ENCODE measurements at regions not wholly inside any gene's neighbourhood (a gene's known extent, or its start where the extent isn't known, plus 50 kb on each side); places are given as distances from the start of the nearest gene placed in this dataset.
A peak's percentile ranks its signal among the peaks of the same experiment; 100 is the strongest.

- no peak for DNase-seq (ENCODE audit: low spot score in 2 of 2)
- no peaks in the 10 kb centered on the region for H3K27me3 ChIP-seq (ENCODE audit: low read depth)
- H3K36me3 ChIP-seq (replicated peaks), result no peaks in the 10 kb centered on the region
- in situ Hi-C loops (cut with MboI; ENCODE audit: low sequenced_read_pairs), result no loop called here
- H3K4me3 ChIP-seq, result no peak overlapping the region
- no peaks in the 10 kb centered on the region for H3K9me3 ChIP-seq
- H3K4me1 ChIP-seq, result no peaks in the 10 kb centered on the region
These were observed 179.7 kb downstream of the ACKR3 start for GRCh38 chr2:236749346-236749745.

- Histone ChIP-seq H3K4me1 (no peaks in the 10 kb centered on the region), H3K27me3 (ENCODE audit: low read depth) (no peaks in the 10 kb centered on the region)
- in situ Hi-C loops (cut with MboI; ENCODE audit: low sequenced_read_pairs), result no loop called here
These were observed 182.5 kb downstream of the ACKR3 start for GRCh38 chr2:236752096-236752495.

GRCh38 chr2:236753606-236754270, 184.1 kb downstream of the ACKR3 start:
- H3K4me1 ChIP-seq, result no peaks in the 10 kb centered on the region

More at GRCh38 chr2:236752096-236752495, 182.5 kb downstream of the ACKR3 start:
- Histone ChIP-seq H3K4me3 (no peak overlapping the region), H3K36me3 (replicated peaks) (no peaks in the 10 kb centered on the region), H3K9me3 (no peaks in the 10 kb centered on the region)
- no peak for DNase-seq (ENCODE audit: low spot score in 2 of 2)

GRCh38 chr2:236754271-236754944, 184.8 kb downstream of the ACKR3 start:
- Histone ChIP-seq H3K4me3 (no peak overlapping the region), H3K4me1 (no peaks in the 10 kb centered on the region), H3K9me3 (no peaks in the 10 kb centered on the region), H3K27me3 (ENCODE audit: low read depth) (no peaks in the 10 kb centered on the region), H3K36me3 (replicated peaks) (no peaks in the 10 kb centered on the region)
- in situ Hi-C loops (cut with MboI; ENCODE audit: low sequenced_read_pairs), result no loop called here
- no peak for DNase-seq (ENCODE audit: low spot score in 2 of 2)

More at GRCh38 chr2:236753606-236754270, 184.1 kb downstream of the ACKR3 start:
- Histone ChIP-seq H3K4me3 (no peak overlapping the region), H3K9me3 (no peaks in the 10 kb centered on the region), H3K36me3 (replicated peaks) (no peaks in the 10 kb centered on the region), H3K27me3 (ENCODE audit: low read depth) (no peaks in the 10 kb centered on the region)
- no peak for DNase-seq (ENCODE audit: low spot score in 2 of 2)
- in situ Hi-C loops (cut with MboI; ENCODE audit: low sequenced_read_pairs), result no loop called here

- H3K27me3 ChIP-seq (ENCODE audit: low read depth), result no peaks in the 10 kb centered on the region
- in situ Hi-C loops (cut with MboI; ENCODE audit: low sequenced_read_pairs), result no loop called here
- no peak for DNase-seq (ENCODE audit: low spot score in 2 of 2)
- H3K36me3 ChIP-seq (replicated peaks), result no peaks in the 10 kb centered on the region
- H3K4me1 ChIP-seq, result no peaks in the 10 kb centered on the region
- H3K4me3 ChIP-seq, result no peak overlapping the region
- no peaks in the 10 kb centered on the region for H3K9me3 ChIP-seq
These were observed 185.7 kb downstream of the ACKR3 start for GRCh38 chr2:236755278-236755840.

GRCh38 chr2:236758406-236758805, 188.8 kb downstream of the ACKR3 start:
- H3K9me3 ChIP-seq, result no peaks in the 10 kb centered on the region
- in situ Hi-C loops (cut with MboI; ENCODE audit: low sequenced_read_pairs), result no loop called here
- no peaks in the 10 kb centered on the region for H3K36me3 ChIP-seq (replicated peaks)
- no peak overlapping the region for H3K4me3 ChIP-seq
- no peak for DNase-seq (ENCODE audit: low spot score in 2 of 2)
- no peaks in the 10 kb centered on the region for H3K4me1 ChIP-seq
- H3K27me3 ChIP-seq (ENCODE audit: low read depth), result no peaks in the 10 kb centered on the region

GRCh38 chr2:236760246-236760645, 190.6 kb downstream of the ACKR3 start:
- Histone ChIP-seq H3K4me3 (no peak overlapping the region), H3K27me3 (ENCODE audit: low read depth) (no peaks in the 10 kb centered on the region), H3K4me1 (no peaks in the 10 kb centered on the region), H3K36me3 (replicated peaks) (no peaks in the 10 kb centered on the region), H3K9me3 (no peaks in the 10 kb centered on the region)
- no peak for DNase-seq (ENCODE audit: low spot score in 2 of 2)
- in situ Hi-C loops (cut with MboI; ENCODE audit: low sequenced_read_pairs), result no loop called here

- Histone ChIP-seq H3K4me1 (peaks cover 2% of the 10 kb centered on the region), H3K4me3 (no peak overlapping the region), H3K9me3 (no peaks in the 10 kb centered on the region), H3K27me3 (ENCODE audit: low read depth) (no peaks in the 10 kb centered on the region), H3K36me3 (replicated peaks) (no peaks in the 10 kb centered on the region)
- in situ Hi-C loops (cut with MboI; ENCODE audit: low sequenced_read_pairs), result no loop called here
- DNase-seq (ENCODE audit: low spot score in 2 of 2), result no peak
These were observed 191.7 kb downstream of the ACKR3 start for GRCh38 chr2:236761358-236761757.

GRCh38 chr2:236762628-236763027, 193.0 kb downstream of the ACKR3 start:
- DNase-seq (ENCODE audit: low spot score in 2 of 2), result no peak
- in situ Hi-C loops (cut with MboI; ENCODE audit: low sequenced_read_pairs), result no loop called here
- H3K27me3 ChIP-seq (ENCODE audit: low read depth), result no peaks in the 10 kb centered on the region
- peaks cover 2% of the 10 kb centered on the region for H3K4me1 ChIP-seq
- H3K4me3 ChIP-seq, result no peak overlapping the region
- no peaks in the 10 kb centered on the region for H3K36me3 ChIP-seq (replicated peaks)
- H3K9me3 ChIP-seq, result no peaks in the 10 kb centered on the region

GRCh38 chr2:236763857-236764256, 194.2 kb downstream of the ACKR3 start:
- peaks cover 2% of the 10 kb centered on the region for H3K4me1 ChIP-seq
- H3K27me3 ChIP-seq (ENCODE audit: low read depth), result no peaks in the 10 kb centered on the region
- in situ Hi-C loops (cut with MboI; ENCODE audit: low sequenced_read_pairs), result no loop called here
- H3K4me3 ChIP-seq, result no peak overlapping the region
- no peaks in the 10 kb centered on the region for H3K9me3 ChIP-seq
- DNase-seq (ENCODE audit: low spot score in 2 of 2), result no peak
- H3K36me3 ChIP-seq (replicated peaks), result no peaks in the 10 kb centered on the region

GRCh38 chr2:236764716-236765115, 195.1 kb downstream of the ACKR3 start:
- Histone ChIP-seq H3K36me3 (replicated peaks) (no peaks in the 10 kb centered on the region), H3K4me1 (peaks cover 2% of the 10 kb centered on the region), H3K27me3 (ENCODE audit: low read depth) (no peaks in the 10 kb centered on the region), H3K4me3 (no peak overlapping the region), H3K9me3 (no peaks in the 10 kb centered on the region)
- no peak for DNase-seq (ENCODE audit: low spot score in 2 of 2)
- in situ Hi-C loops (cut with MboI; ENCODE audit: low sequenced_read_pairs), result no loop called here

- DNase-seq (ENCODE audit: low spot score in 2 of 2), result peak; percentile 56 to 67
- Histone ChIP-seq H3K27me3 (ENCODE audit: low read depth) (no peaks in the 10 kb centered on the region), H3K4me1 (peaks cover 2% of the 10 kb centered on the region), H3K9me3 (no peaks in the 10 kb centered on the region), H3K36me3 (replicated peaks) (no peaks in the 10 kb centered on the region), H3K4me3 (no peak overlapping the region)
- in situ Hi-C loops (cut with MboI; ENCODE audit: low sequenced_read_pairs), result no loop called here
These were observed 195.9 kb downstream of the ACKR3 start for GRCh38 chr2:236765478-236765877.

- Histone ChIP-seq H3K36me3 (replicated peaks) (no peaks in the 10 kb centered on the region), H3K27me3 (ENCODE audit: low read depth) (no peaks in the 10 kb centered on the region), H3K4me1 (peaks cover 2% of the 10 kb centered on the region), H3K9me3 (no peaks in the 10 kb centered on the region), H3K4me3 (no peak overlapping the region)
- in situ Hi-C loops (cut with MboI; ENCODE audit: low sequenced_read_pairs), result no loop called here
- DNase-seq (ENCODE audit: low spot score in 2 of 2), result no peak
These were observed 197.2 kb downstream of the ACKR3 start for GRCh38 chr2:236766850-236767249.

- no peaks in the 10 kb centered on the region for H3K9me3 ChIP-seq
- DNase-seq (ENCODE audit: low spot score in 2 of 2), result no peak
- H3K27me3 ChIP-seq (ENCODE audit: low read depth), result no peaks in the 10 kb centered on the region
- in situ Hi-C loops (cut with MboI; ENCODE audit: low sequenced_read_pairs), result no loop called here
- H3K36me3 ChIP-seq (replicated peaks), result no peaks in the 10 kb centered on the region
- H3K4me1 ChIP-seq, result peaks cover 2% of the 10 kb centered on the region
- H3K4me3 ChIP-seq, result no peak overlapping the region
These were observed 198.3 kb downstream of the ACKR3 start for GRCh38 chr2:236767941-236768340.

All from HAP-1 (cell line).